Breast epithelium (tissue), 4 donors: ENCODE measurements at regions not wholly inside any gene's neighbourhood (a gene's known extent, or its start where the extent isn't known, plus 50 kb on each side); places are given as distances from the start of the nearest gene placed in this dataset.
"Not testable (repeated sequence)": the region's sequence is repeated elsewhere in the genome, so short reads cannot be mapped to it uniquely, and the experiment has no call there.

ENCODE experiments used
- DNase-seq, 2 donors: peaks; one replicate each; pipeline ENCODE4 v3.0.0-alpha.2; 2019; ENCODE audit warnings: low spot score in 2 of 2
- H3K27ac ChIP-seq, 2 donors: fragments of 200-600 bp; sonication (generic) in 1 of 2; one replicate each; pipeline ENCODE4 v1.5.1; 2016 to 2019; ENCODE audit warnings: mild to moderate bottlenecking in 1 of 2
- H3K27me3 ChIP-seq, 2 donors: fragments of 200-600 bp; sonication (generic) in 1 of 2; one replicate each; pipeline versions ENCODE4 v1.5.1 to v1.6.0; 2017 to 2019; ENCODE audit warnings: control low read depth in 1 of 2, mild to moderate bottlenecking in 1 of 2
- H3K36me3 ChIP-seq: fragments of 200-600 bp; one replicate; pipeline ENCODE4 v1.5.1; 2019
- H3K4me1 ChIP-seq, 2 donors: fragments of 200-600 bp; sonication (generic); one replicate each; pipeline ENCODE4 v1.5.1; 2016 to 2019; ENCODE audit warnings: control low read depth in 1 of 2
- H3K4me3 ChIP-seq, 3 donors: fragments of 200-600 bp; sonication (generic); 1 replicate in 2 of 3; 2 replicates in 1 of 3; pipeline ENCODE4 v1.5.1; 2016 to 2019; ENCODE audit warnings: mild to moderate bottlenecking in 3 of 3, moderate library complexity in 2 of 3
- H3K9me3 ChIP-seq, 2 donors: fragments of 200-600 bp; sonication (generic) in 1 of 2; one replicate each; pipeline ENCODE4 v1.5.1; 2016 to 2019; ENCODE audit warnings: control low read depth in 1 of 2
- POLR2A ChIP-seq: fragments of 450-650 bp; IDR thresholded peaks from one replicate; pipeline ENCODE4 v1.6.1; 2016; ENCODE audit warnings: antibody characterized with exemption, mild to moderate bottlenecking, moderate library complexity
- POLR2AphosphoS5 ChIP-seq, 3 donors: sonication (generic); formaldehyde crosslinking; IDR thresholded peaks; one replicate each; pipeline ENCODE4 v1.6.1; 2017; ENCODE audit warnings: antibody characterized with exemption in 3 of 3
- intact Hi-C: fragments of 100-400 bp; cut with DNase I; formaldehyde crosslinking; loops from one replicate; pipeline ENCODE4 v1.15.1; 2023; ENCODE audit warnings: low total_unique reads
- TF ChIP-seq, protein P1 (sequence below), 3 donors: fragments of 450-650 bp; IDR thresholded peaks; one replicate each; pipeline ENCODE4 v1.5.1; 2016 to 2017; ENCODE audit warnings: antibody characterized with exemption in 3 of 3, mild to moderate bottlenecking in 3 of 3, moderate library complexity in 3 of 3

- Histone ChIP-seq H3K4me1 (no peaks in the 10 kb centered on the region), H3K27me3 (no peaks in the 10 kb centered on the region), H3K4me3 (no peak overlapping the region), H3K27ac (no peak overlapping the region), H3K9me3 (peaks cover 4 to 12% of the 10 kb centered on the region in 2 donors), H3K36me3 (no peaks in the 10 kb centered on the region)
- DNase-seq = no peak
- TF ChIP-seq, protein P1, sequence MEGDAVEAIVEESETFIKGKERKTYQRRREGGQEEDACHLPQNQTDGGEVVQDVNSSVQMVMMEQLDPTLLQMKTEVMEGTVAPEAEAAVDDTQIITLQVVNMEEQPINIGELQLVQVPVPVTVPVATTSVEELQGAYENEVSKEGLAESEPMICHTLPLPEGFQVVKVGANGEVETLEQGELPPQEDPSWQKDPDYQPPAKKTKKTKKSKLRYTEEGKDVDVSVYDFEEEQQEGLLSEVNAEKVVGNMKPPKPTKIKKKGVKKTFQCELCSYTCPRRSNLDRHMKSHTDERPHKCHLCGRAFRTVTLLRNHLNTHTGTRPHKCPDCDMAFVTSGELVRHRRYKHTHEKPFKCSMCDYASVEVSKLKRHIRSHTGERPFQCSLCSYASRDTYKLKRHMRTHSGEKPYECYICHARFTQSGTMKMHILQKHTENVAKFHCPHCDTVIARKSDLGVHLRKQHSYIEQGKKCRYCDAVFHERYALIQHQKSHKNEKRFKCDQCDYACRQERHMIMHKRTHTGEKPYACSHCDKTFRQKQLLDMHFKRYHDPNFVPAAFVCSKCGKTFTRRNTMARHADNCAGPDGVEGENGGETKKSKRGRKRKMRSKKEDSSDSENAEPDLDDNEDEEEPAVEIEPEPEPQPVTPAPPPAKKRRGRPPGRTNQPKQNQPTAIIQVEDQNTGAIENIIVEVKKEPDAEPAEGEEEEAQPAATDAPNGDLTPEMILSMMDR (IDR thresholded peaks at IDR 0.05) = no peak
- no peak for TF ChIP-seq POLR2AphosphoS5 (IDR thresholded peaks at IDR 0.05)
- TF ChIP-seq POLR2A = no peak
- intact Hi-C loops = loop anchor here (10.0 kb wide), 1 partner anchor 339 kb away; no protein-coding TSS in a partner anchor
Measured at GRCh38 chr3:189375532-189375931, 203.8 kb downstream of the TPRG1 start.

DNA sequence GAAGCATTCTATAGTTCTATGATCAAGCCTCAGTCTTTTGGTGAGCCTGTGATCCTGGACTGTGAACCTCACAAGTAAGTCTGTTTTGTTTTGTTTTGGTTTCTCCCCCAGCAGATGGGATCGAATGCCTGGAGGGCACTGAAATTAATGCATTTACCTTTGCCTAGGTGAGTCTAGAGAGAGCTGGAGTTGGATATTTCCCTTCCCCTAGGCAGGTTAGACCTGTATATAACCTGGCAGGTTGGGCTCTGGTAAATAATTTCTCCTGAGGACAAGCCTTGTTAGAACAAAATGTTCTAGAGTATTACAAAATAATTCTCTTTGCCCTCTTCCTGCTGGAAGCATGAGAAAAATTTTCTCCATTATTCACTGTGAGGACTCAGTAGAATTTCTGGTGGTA, 211.9 kb downstream of the TPRG1 start:
- Histone ChIP-seq H3K4me1 (no peaks in the 10 kb centered on the region), H3K9me3 (peaks cover 0 to 10% of the 10 kb centered on the region in 2 donors), H3K36me3 (no peaks in the 10 kb centered on the region), H3K27me3 (no peaks in the 10 kb centered on the region), H3K4me3 (no peak overlapping the region), H3K27ac (no peak overlapping the region)
- DNase-seq = no peak
- TF ChIP-seq POLR2A (no peak), POLR2AphosphoS5 (IDR thresholded peaks at IDR 0.05) (no peak)
- TF ChIP-seq, protein P1 (IDR thresholded peaks at IDR 0.05) = no peak
- intact Hi-C loops = no loop called here

- H3K4me1 ChIP-seq, intact Hi-C loops, H3K27ac ChIP-seq, H3K4me3 ChIP-seq, DNase-seq, H3K27me3 ChIP-seq, H3K36me3 ChIP-seq: not testable (repeated sequence)
- peaks cover 0 to 10% of the 10 kb centered on the region in 2 donors for H3K9me3 ChIP-seq
Measured at GRCh38 chr3:189385880-189386279, 214.1 kb downstream of the TPRG1 start.

GRCh38 chr3:189386739-189387138, 215.0 kb downstream of the TPRG1 start:
- no peak overlapping the region for H3K27ac ChIP-seq
- H3K9me3 ChIP-seq = peaks cover 0 to 10% of the 10 kb centered on the region in 2 donors
- no peaks in the 10 kb centered on the region for H3K27me3 ChIP-seq
- TF ChIP-seq, protein P1 (IDR thresholded peaks at IDR 0.05) = no peak
- TF ChIP-seq POLR2A (no peak), POLR2AphosphoS5 (IDR thresholded peaks at IDR 0.05) (no peak)
- H3K4me1 ChIP-seq = no peaks in the 10 kb centered on the region
- no peak for DNase-seq
- no peaks in the 10 kb centered on the region for H3K36me3 ChIP-seq
- H3K4me3 ChIP-seq = no peak overlapping the region
- intact Hi-C loops = no loop called here

DNA sequence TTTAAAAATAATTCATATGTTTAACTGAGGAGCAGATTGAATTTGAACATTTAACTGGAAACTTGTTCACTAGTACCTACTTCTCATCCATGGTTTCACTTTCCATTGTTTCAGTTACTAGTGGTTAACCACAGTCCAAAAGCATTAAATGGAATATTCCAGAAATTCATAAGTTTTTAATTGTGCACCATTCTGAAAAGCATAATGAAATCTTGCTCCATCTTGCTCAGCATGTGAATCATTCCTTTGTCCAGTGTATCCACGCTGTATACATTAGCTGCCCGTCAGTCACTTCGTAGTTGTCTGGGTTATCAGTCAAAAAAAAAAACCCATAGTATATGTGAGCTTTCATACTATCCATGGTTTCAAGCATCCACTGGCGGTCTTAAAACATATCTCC, 217.6 kb downstream of the TPRG1 start:
- no peak overlapping the region for H3K27ac ChIP-seq
- intact Hi-C loops = no loop called here
- no peaks in the 10 kb centered on the region for H3K27me3 ChIP-seq

More for the DNA sequence above, 217.6 kb downstream of the TPRG1 start:
- no peak for TF ChIP-seq POLR2AphosphoS5 (IDR thresholded peaks at IDR 0.05)
- TF ChIP-seq POLR2A = no peak
- TF ChIP-seq, protein P1 (IDR thresholded peaks at IDR 0.05) = no peak
- no peak overlapping the region for H3K4me3 ChIP-seq
- H3K4me1 ChIP-seq = no peaks in the 10 kb centered on the region
- DNase-seq = no peak
- H3K36me3 ChIP-seq = no peaks in the 10 kb centered on the region
- H3K9me3 ChIP-seq = no peaks in the 10 kb centered on the region
